Ovary (tissue), 3 donors: ENCODE measurements at regions not wholly inside any gene's neighbourhood (a gene's known extent, or its start where the extent isn't known, plus 50 kb on each side); places are given as distances from the start of the nearest gene placed in this dataset.

Experiments
- CTCF ChIP-seq, 3 donors: fragments of 450-650 bp in 2 of 3; fragments of 200-600 bp in 1 of 3; IDR thresholded peaks; one replicate each; pipeline versions ENCODE4 v1.5.1 to v1.8.0; 2016 to 2022; ENCODE audit warnings: antibody characterized with exemption in 3 of 3, mild to moderate bottlenecking in 1 of 3
- EP300 ChIP-seq: sonication (generic); formaldehyde crosslinking; IDR thresholded peaks from one replicate; pipeline ENCODE4 v1.6.1; 2017; ENCODE audit warnings: antibody characterized with exemption
- POLR2A ChIP-seq: fragments of 450-650 bp; IDR thresholded peaks from one replicate; pipeline ENCODE4 v1.6.1; 2017; ENCODE audit warnings: antibody characterized with exemption, mild to moderate bottlenecking, moderate library complexity
- donor health status: DM: no; HTN: no; CAD: no.

GRCh38 chr14:71606064-71606463, 326.2 kb upstream of the RGS6 start:
- TF ChIP-seq CTCF (IDR thresholded peaks at IDR 0.05) (no peak), EP300 (no peak), POLR2A (no peak)
